ENCODE measurements at regions not wholly inside any gene's neighbourhood (a gene's known extent, or its start where the extent isn't known, plus 50 kb on each side); places are given as distances from the start of the nearest gene placed in this dataset.

- DNase-seq (ENCODE audit: low read depth) = no peak
- H3K4me3 ChIP-seq (ENCODE audit: low read length) = no peak overlapping the region
- TF ChIP-seq CTCF (IDR thresholded peaks at IDR 0.05; ENCODE audit: insufficient read depth, low read depth, low read length, missing control alignments) = no peak
Measured at GRCh38 chr10:128969551-128969950, 497.5 kb upstream of the MGMT start.

DNA sequence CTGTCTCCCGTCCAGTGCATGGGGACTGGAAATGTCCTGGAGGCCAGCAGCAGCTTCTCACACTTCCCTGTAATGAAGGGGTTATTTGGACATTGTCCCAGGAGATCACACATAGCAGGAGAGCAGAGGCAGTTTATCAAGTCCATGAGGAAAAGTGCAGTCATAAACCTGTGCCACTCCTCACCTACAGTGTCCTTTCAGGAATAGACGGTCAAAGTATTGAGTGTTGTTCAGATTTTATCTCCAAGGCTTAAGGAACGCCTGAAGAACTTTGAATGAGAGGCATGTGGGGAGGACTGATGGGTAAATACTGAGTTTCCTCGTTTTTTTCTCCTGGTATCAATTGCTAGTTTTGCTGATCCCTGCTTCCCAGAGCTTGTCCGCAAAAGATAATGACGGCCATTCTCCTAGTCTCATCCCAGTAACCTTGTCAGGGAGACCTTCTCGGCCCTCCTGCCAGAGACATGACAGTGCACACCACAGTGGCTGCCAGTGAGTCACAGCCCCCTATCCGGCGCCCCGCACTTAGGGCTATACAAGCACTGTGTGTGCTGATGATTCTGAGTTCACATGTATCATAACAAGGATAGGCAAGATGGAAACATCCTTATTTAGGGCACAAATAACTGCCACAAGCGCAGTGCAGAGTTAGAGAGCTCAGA is 495.5 kb upstream of the MGMT start:
- no peak overlapping the region for H3K4me3 ChIP-seq (ENCODE audit: low read length)
- no peak for DNase-seq (ENCODE audit: low read depth)
- no peak for TF ChIP-seq CTCF (IDR thresholded peaks at IDR 0.05; ENCODE audit: insufficient read depth, low read depth, low read length, missing control alignments)

GRCh38 chr10:128972036-128972405 is 495.0 kb upstream of the MGMT start:
- no peak for TF ChIP-seq CTCF (IDR thresholded peaks at IDR 0.05; ENCODE audit: insufficient read depth, low read depth, low read length, missing control alignments)
- no peak overlapping the region for H3K4me3 ChIP-seq (ENCODE audit: low read length)

GRCh38 chr10:128973221-128973620 is 493.8 kb upstream of the MGMT start:
- no peak overlapping the region for H3K4me3 ChIP-seq (ENCODE audit: low read length)
- TF ChIP-seq CTCF (IDR thresholded peaks at IDR 0.05; ENCODE audit: insufficient read depth, low read depth, low read length, missing control alignments) = no peak
- DNase-seq (ENCODE audit: low read depth) = no peak

More at GRCh38 chr10:128972036-128972405, 495.0 kb upstream of the MGMT start:
- no peak for DNase-seq (ENCODE audit: low read depth)

- H3K4me3 ChIP-seq (ENCODE audit: low read length) = no peak overlapping the region
- TF ChIP-seq CTCF (IDR thresholded peaks at IDR 0.05; ENCODE audit: insufficient read depth, low read depth, low read length, missing control alignments) = no peak
- DNase-seq (ENCODE audit: low read depth) = no peak
Measured at GRCh38 chr10:128976856-128977255, 490.2 kb upstream of the MGMT start.

DNA sequence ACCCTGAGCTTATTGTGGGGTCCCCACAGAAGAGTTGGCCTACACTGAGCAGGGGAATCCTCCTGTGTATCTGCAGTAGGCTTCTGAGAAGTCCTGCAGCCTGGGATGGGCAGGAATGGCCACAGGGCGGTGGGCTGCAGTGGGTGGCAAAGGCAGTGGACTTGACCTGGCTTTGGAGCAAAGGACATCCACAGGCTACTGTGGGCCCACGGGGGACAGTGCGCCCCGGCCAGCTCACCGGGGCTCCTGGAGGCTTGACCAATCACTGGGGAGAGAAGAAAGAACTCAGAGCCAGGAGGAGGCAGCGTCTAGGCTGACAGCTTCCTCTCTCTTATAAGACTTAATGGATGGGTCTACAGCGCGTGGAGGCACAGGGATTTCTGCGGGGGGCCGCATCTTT is 488.8 kb upstream of the MGMT start:
- no peak for DNase-seq (ENCODE audit: low read depth)
- TF ChIP-seq CTCF (IDR thresholded peaks at IDR 0.05; ENCODE audit: insufficient read depth, low read depth, low read length, missing control alignments) = no peak
- no peak overlapping the region for H3K4me3 ChIP-seq (ENCODE audit: low read length)

DNA sequence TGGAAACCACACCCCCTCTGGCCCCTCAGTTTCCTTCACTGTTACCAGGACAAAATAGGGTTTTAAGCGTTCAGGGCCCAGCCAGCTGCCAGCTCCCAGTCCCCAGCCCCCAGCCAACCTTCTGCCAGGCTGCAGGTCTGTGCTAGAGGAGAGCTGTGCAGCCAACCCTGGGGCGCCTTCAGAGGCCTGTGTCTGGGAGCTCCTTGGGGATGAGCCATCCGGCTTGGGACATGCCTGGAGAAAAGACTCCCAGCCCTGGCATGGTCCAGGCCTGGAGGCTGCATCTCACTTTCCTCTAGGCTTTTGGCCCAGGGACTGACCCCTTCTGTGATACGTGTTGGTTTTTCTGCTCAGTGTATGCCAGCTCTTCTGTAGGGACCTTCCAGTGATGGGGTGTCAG is 487.6 kb upstream of the MGMT start:
- H3K4me3 ChIP-seq (ENCODE audit: low read length) = no peak overlapping the region
- TF ChIP-seq CTCF (IDR thresholded peaks at IDR 0.05; ENCODE audit: insufficient read depth, low read depth, low read length, missing control alignments) = no peak
- DNase-seq (ENCODE audit: low read depth) = no peak

Data from epithelial cell of esophagus (primary cell).